ENCODE measurements at regions not wholly inside any gene's neighbourhood (a gene's known extent, or its start where the extent isn't known, plus 50 kb on each side); places are given as distances from the start of the nearest gene placed in this dataset.
"Not testable (repeated sequence)": the region's sequence is repeated elsewhere in the genome, so short reads cannot be mapped to it uniquely, and the experiment has no call there.

- TF ChIP-seq CTCF (IDR thresholded peaks at IDR 0.05; ENCODE audit: poor library complexity, severe bottlenecking): no peak
- ATAC-seq (ENCODE audit: low read depth) (no peak), DNase-seq (ENCODE audit: low spot score) (no peak)
Observed at GRCh38 chr1:228945885-228946284, 210.6 kb downstream of the RHOU start.

GRCh38 chr1:228949617-228950016 lies 214.3 kb downstream of the RHOU start:
- H3K36me3 ChIP-seq (ENCODE audit: low read depth); H3K4me1 ChIP-seq (ENCODE audit: insufficient read depth, poor library complexity, severe bottlenecking); H3K9me3 ChIP-seq (ENCODE audit: severe bottlenecking); H3K27ac ChIP-seq (ENCODE audit: poor library complexity, severe bottlenecking); DNase-seq (ENCODE audit: low spot score); ATAC-seq (ENCODE audit: low read depth); H3K4me3 ChIP-seq (ENCODE audit: severe bottlenecking); H3K27me3 ChIP-seq (ENCODE audit: insufficient read depth, poor library complexity, severe bottlenecking): not testable (repeated sequence)

More at GRCh38 chr1:228945885-228946284, 210.6 kb downstream of the RHOU start:
- Histone ChIP-seq H3K4me3 (ENCODE audit: severe bottlenecking) (no peak overlapping the region), H3K9me3 (ENCODE audit: severe bottlenecking) (no peaks in the 10 kb centered on the region), H3K36me3 (ENCODE audit: low read depth) (no peaks in the 10 kb centered on the region), H3K27ac (ENCODE audit: poor library complexity, severe bottlenecking) (no peak overlapping the region), H3K4me1 (ENCODE audit: insufficient read depth, poor library complexity, severe bottlenecking) (no peaks in the 10 kb centered on the region), H3K27me3 (ENCODE audit: insufficient read depth, poor library complexity, severe bottlenecking) (no peaks in the 10 kb centered on the region)

- TF ChIP-seq CTCF (IDR thresholded peaks at IDR 0.05; ENCODE audit: poor library complexity, severe bottlenecking): no peak
- Histone ChIP-seq H3K4me1 (ENCODE audit: insufficient read depth, poor library complexity, severe bottlenecking) (no peaks in the 10 kb centered on the region), H3K9me3 (ENCODE audit: severe bottlenecking) (no peaks in the 10 kb centered on the region), H3K36me3 (ENCODE audit: low read depth) (no peaks in the 10 kb centered on the region), H3K27me3 (ENCODE audit: insufficient read depth, poor library complexity, severe bottlenecking) (no peaks in the 10 kb centered on the region), H3K4me3 (ENCODE audit: severe bottlenecking) (no peak overlapping the region), H3K27ac (ENCODE audit: poor library complexity, severe bottlenecking) (no peak overlapping the region)
- DNase-seq (ENCODE audit: low spot score) (no peak), ATAC-seq (ENCODE audit: low read depth) (no peak)
Observed at GRCh38 chr1:228953207-228953606, 217.9 kb downstream of the RHOU start.

- ATAC-seq (ENCODE audit: low read depth); H3K27me3 ChIP-seq (ENCODE audit: insufficient read depth, poor library complexity, severe bottlenecking); H3K4me3 ChIP-seq (ENCODE audit: severe bottlenecking); H3K9me3 ChIP-seq (ENCODE audit: severe bottlenecking); DNase-seq (ENCODE audit: low spot score); H3K36me3 ChIP-seq (ENCODE audit: low read depth); H3K4me1 ChIP-seq (ENCODE audit: insufficient read depth, poor library complexity, severe bottlenecking); H3K27ac ChIP-seq (ENCODE audit: poor library complexity, severe bottlenecking): not testable (repeated sequence)
Observed at GRCh38 chr1:228953808-228954207, 218.5 kb downstream of the RHOU start.

- no peaks in the 10 kb centered on the region for H3K36me3 ChIP-seq (ENCODE audit: low read depth)
- no peaks in the 10 kb centered on the region for H3K27me3 ChIP-seq (ENCODE audit: insufficient read depth, poor library complexity, severe bottlenecking)
- TF ChIP-seq CTCF (IDR thresholded peaks at IDR 0.05; ENCODE audit: poor library complexity, severe bottlenecking): no peak
- H3K4me1 ChIP-seq (ENCODE audit: insufficient read depth, poor library complexity, severe bottlenecking): no peaks in the 10 kb centered on the region
- no peak for ATAC-seq (ENCODE audit: low read depth)
- DNase-seq (ENCODE audit: low spot score): no peak
- no peak overlapping the region for H3K4me3 ChIP-seq (ENCODE audit: severe bottlenecking)
- H3K27ac ChIP-seq (ENCODE audit: poor library complexity, severe bottlenecking): no peak overlapping the region
- H3K9me3 ChIP-seq (ENCODE audit: severe bottlenecking): no peaks in the 10 kb centered on the region
Observed at GRCh38 chr1:228955691-228956090, 220.4 kb downstream of the RHOU start.

GRCh38 chr1:228956864-228957263 lies 221.6 kb downstream of the RHOU start:
- DNase-seq (ENCODE audit: low spot score) (no peak), ATAC-seq (ENCODE audit: low read depth) (no peak)
- no peaks in the 10 kb centered on the region for H3K36me3 ChIP-seq (ENCODE audit: low read depth)
- no peak overlapping the region for H3K4me3 ChIP-seq (ENCODE audit: severe bottlenecking)
- H3K27me3 ChIP-seq (ENCODE audit: insufficient read depth, poor library complexity, severe bottlenecking): no peaks in the 10 kb centered on the region
- no peaks in the 10 kb centered on the region for H3K9me3 ChIP-seq (ENCODE audit: severe bottlenecking)
- H3K4me1 ChIP-seq (ENCODE audit: insufficient read depth, poor library complexity, severe bottlenecking): no peaks in the 10 kb centered on the region
- no peak overlapping the region for H3K27ac ChIP-seq (ENCODE audit: poor library complexity, severe bottlenecking)
- no peak for TF ChIP-seq CTCF (IDR thresholded peaks at IDR 0.05; ENCODE audit: poor library complexity, severe bottlenecking)

Measured in RWPE2 (cell line).